MM.1S (cell line): ENCODE measurements at regions not wholly inside any gene's neighbourhood (a gene's known extent, or its start where the extent isn't known, plus 50 kb on each side); places are given as distances from the start of the nearest gene placed in this dataset.

ENCODE experiments used
- DNase-seq: peaks from one replicate; pipeline ENCODE4 v3.0.0-alpha.2; 2015
- H2AFZ ChIP-seq: fragments of 300-600 bp; sonication (generic); 2 replicates; pipeline ENCODE4 v1.6.0; 2016; ENCODE audit warnings: antibody characterized with exemption, low read length
- H3F3A ChIP-seq: fragments of 300-600 bp; sonication (generic); 2 replicates; pipeline ENCODE4 v1.6.1; 2016; ENCODE audit warnings: mild to moderate bottlenecking, antibody characterized with exemption, low read length, moderate library complexity, mixed read lengths; ENCODE audit not compliant: insufficient read depth
- H3K27ac ChIP-seq: fragments of 300-600 bp; sonication (generic); 2 replicates; pipeline ENCODE4 v1.5.1; 2016; ENCODE audit warnings: mild to moderate bottlenecking, low read length
- H3K27me3 ChIP-seq: fragments of 300-600 bp; sonication (generic); replicated peaks from 2 replicates; pipeline ENCODE4 v1.6.0; 2016; ENCODE audit warnings: low read length; ENCODE audit not compliant: insufficient read depth
- H3K36me3 ChIP-seq: fragments of 300-600 bp; sonication (generic); replicated peaks from 2 replicates; pipeline ENCODE4 v1.6.1; 2016; ENCODE audit warnings: mild to moderate bottlenecking, low read length, mixed read lengths; ENCODE audit not compliant: insufficient read depth
- H3K4me1 ChIP-seq: fragments of 300-600 bp; sonication (generic); 2 replicates; pipeline ENCODE4 v1.6.1; 2016; ENCODE audit warnings: low read length, mixed read lengths
- H3K4me2 ChIP-seq: fragments of 300-600 bp; sonication (generic); 2 replicates; pipeline ENCODE4 v1.6.0; 2016; ENCODE audit warnings: low read depth, low read length
- H3K4me3 ChIP-seq: fragments of 300-600 bp; sonication (generic); 2 replicates; pipeline ENCODE4 v1.5.1; 2016; ENCODE audit warnings: low read length, mixed read lengths
- H3K79me2 ChIP-seq: fragments of 300-600 bp; sonication (generic); 2 replicates; pipeline ENCODE4 v1.6.1; 2016; ENCODE audit warnings: mixed run types, low read length, mixed read lengths
- H3K9ac ChIP-seq: fragments of 300-600 bp; sonication (generic); 2 replicates; pipeline ENCODE4 v1.6.1; 2016; ENCODE audit warnings: low read length, mixed read lengths
- H3K9me2 ChIP-seq: fragments of 300-600 bp; sonication (generic); replicated peaks from 2 replicates; pipeline ENCODE4 v1.6.1; 2016; ENCODE audit warnings: mild to moderate bottlenecking, low read length, mixed read lengths; ENCODE audit not compliant: insufficient read depth
- H3K9me3 ChIP-seq: fragments of 300-600 bp; sonication (generic); replicated peaks from 2 replicates; pipeline ENCODE4 v1.6.1; 2016; ENCODE audit warnings: mild to moderate bottlenecking, low read length, mixed read lengths; ENCODE audit not compliant: insufficient read depth
- H4K20me1 ChIP-seq: fragments of 300-600 bp; sonication (generic); 2 replicates; pipeline ENCODE4 v1.6.1; 2016; ENCODE audit warnings: mild to moderate bottlenecking, low read length, moderate library complexity, mixed read lengths; ENCODE audit not compliant: insufficient read depth
- EZH2 ChIP-seq: fragments of 300-600 bp; sonication (generic); optimal IDR thresholded peaks from 2 replicates; pipeline ENCODE3; 2017; ENCODE audit warnings: low read depth, mild to moderate bottlenecking, antibody characterized with exemption, low read length, mixed read lengths
- EZH2phosphoT487 ChIP-seq: fragments of 300-600 bp; sonication (generic); IDR thresholded peaks from 2 replicates; pipeline ENCODE4 v1.6.1; 2018; ENCODE audit warnings: antibody characterized with exemption, low read length
- TF ChIP-seq, protein P1 (sequence below): fragments of 300-600 bp; sonication (generic); IDR thresholded peaks from 2 replicates; pipeline ENCODE4 v1.5.1; 2016; ENCODE audit warnings: antibody characterized with exemption, low read length, mixed read lengths

DNA sequence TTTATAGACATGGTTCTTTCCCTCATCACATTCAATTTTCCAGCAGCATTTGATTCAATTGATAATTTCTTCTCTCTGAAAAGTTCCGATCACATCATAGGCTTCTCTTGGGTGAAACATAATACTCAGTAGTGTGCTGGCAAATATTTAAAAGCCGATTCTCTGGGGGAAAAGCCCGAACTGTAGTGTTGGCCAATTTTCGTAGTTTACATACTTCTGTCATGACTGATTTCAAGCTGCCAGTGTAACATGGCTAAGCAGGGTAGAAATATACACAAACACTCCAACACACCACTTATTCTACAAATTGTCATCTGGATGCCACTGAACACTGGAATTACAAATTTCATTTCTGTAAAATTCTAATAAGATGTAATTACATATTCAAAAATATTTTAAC, 56.1 kb upstream of the FREM2 start:
- Histone ChIP-seq H3F3A (no peaks in the 10 kb centered on the region), H3K4me3 (no peak overlapping the region), H3K79me2 (no peaks in the 10 kb centered on the region), H3K9ac (no peak overlapping the region), H4K20me1 (no peaks in the 10 kb centered on the region), H3K9me3 (no peaks in the 10 kb centered on the region), H3K27ac (no peak overlapping the region), H3K9me2 (no peaks in the 10 kb centered on the region), H3K27me3 (no peaks in the 10 kb centered on the region), H3K4me1 (no peaks in the 10 kb centered on the region), H3K4me2 (no peak overlapping the region), H3K36me3 (no peaks in the 10 kb centered on the region), H2AFZ (no peak overlapping the region)
- no peak for DNase-seq
- TF ChIP-seq EZH2phosphoT487 (no peak), EZH2 (no peak)
- TF ChIP-seq, protein P1, sequence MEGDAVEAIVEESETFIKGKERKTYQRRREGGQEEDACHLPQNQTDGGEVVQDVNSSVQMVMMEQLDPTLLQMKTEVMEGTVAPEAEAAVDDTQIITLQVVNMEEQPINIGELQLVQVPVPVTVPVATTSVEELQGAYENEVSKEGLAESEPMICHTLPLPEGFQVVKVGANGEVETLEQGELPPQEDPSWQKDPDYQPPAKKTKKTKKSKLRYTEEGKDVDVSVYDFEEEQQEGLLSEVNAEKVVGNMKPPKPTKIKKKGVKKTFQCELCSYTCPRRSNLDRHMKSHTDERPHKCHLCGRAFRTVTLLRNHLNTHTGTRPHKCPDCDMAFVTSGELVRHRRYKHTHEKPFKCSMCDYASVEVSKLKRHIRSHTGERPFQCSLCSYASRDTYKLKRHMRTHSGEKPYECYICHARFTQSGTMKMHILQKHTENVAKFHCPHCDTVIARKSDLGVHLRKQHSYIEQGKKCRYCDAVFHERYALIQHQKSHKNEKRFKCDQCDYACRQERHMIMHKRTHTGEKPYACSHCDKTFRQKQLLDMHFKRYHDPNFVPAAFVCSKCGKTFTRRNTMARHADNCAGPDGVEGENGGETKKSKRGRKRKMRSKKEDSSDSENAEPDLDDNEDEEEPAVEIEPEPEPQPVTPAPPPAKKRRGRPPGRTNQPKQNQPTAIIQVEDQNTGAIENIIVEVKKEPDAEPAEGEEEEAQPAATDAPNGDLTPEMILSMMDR: no peak

DNA sequence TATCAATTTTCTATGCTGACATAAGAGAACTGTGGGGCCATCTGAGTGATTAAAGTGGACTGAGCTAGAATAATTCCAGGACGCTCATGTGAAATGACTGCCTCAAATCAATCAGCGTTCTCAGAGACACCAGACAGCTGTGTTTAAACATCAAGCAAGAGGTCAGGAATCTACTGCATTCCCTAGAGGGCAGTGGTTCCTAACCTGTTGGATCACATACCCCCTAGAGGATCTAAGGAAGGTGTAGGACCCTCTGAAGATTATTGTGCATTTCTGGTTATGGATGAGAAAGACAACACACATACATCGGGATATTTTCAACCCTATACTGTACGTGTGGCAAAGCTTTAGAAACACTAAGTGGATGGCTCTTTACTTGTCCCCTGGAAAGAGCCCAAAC, 51.8 kb upstream of the FREM2 start:
- Histone ChIP-seq H3F3A (no peaks in the 10 kb centered on the region), H3K79me2 (no peaks in the 10 kb centered on the region), H3K9ac (no peak overlapping the region), H2AFZ (no peak overlapping the region), H4K20me1 (no peaks in the 10 kb centered on the region), H3K27me3 (no peaks in the 10 kb centered on the region), H3K9me2 (no peaks in the 10 kb centered on the region), H3K27ac (no peak overlapping the region), H3K36me3 (no peaks in the 10 kb centered on the region), H3K9me3 (no peaks in the 10 kb centered on the region), H3K4me1 (no peaks in the 10 kb centered on the region), H3K4me3 (no peak overlapping the region), H3K4me2 (no peak overlapping the region)
- TF ChIP-seq, protein P1: no peak
- TF ChIP-seq EZH2 (no peak), EZH2phosphoT487 (no peak)
- DNase-seq: no peak

DNA sequence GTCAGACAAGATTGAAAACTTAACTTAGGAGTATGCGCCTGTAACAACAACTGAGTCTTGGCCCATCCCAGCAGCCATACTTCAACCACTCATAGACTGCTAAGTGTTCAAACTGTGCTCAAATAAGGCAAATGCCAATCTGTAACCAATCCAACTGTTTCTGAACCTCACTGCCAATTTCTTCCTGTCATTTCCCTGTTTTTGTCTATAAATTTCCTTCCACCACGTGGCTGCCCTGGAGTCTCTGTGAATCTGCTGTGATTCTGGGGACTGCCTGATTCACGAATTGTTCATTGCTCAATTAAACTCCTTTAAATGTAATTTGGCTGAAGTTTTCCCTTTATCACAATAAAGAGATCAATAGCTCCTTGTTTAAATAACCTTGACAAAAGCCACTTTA, 50.8 kb upstream of the FREM2 start:
- Histone ChIP-seq H2AFZ (no peak overlapping the region), H3K27me3 (no peaks in the 10 kb centered on the region), H3K4me3 (no peak overlapping the region), H3F3A (no peaks in the 10 kb centered on the region), H3K4me2 (no peak overlapping the region), H3K9me2 (no peaks in the 10 kb centered on the region), H3K79me2 (no peaks in the 10 kb centered on the region), H3K27ac (no peak overlapping the region), H3K4me1 (no peaks in the 10 kb centered on the region), H3K36me3 (no peaks in the 10 kb centered on the region), H3K9ac (no peak overlapping the region), H4K20me1 (no peaks in the 10 kb centered on the region), H3K9me3 (no peaks in the 10 kb centered on the region)
- TF ChIP-seq EZH2 (no peak), EZH2phosphoT487 (no peak)
- TF ChIP-seq, protein P1: no peak
- DNase-seq: no peak

DNA sequence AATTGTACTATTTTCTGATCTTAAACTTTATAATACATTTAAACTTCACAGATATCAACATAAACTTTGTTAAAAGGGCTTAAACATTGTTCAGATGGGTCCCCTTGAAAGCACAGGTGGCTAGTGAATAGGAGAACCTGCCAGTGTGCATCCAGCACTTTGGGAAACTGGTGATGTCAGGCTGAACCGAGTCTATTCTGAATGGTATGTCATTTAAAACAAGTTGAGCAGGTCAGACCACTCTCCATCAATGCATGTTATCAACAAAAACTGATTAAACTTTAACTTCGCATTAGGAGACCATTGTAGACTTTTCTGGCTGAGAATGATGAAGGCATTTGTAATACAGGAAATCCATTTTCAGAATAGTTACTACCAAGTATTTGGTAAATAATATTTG, 50.1 kb upstream of the FREM2 start:
- Histone ChIP-seq H3K36me3 (no peaks in the 10 kb centered on the region), H3K4me3 (no peak overlapping the region), H2AFZ (no peak overlapping the region), H3K27ac (no peak overlapping the region), H3K4me2 (no peak overlapping the region), H4K20me1 (no peaks in the 10 kb centered on the region), H3K79me2 (no peaks in the 10 kb centered on the region), H3F3A (no peaks in the 10 kb centered on the region), H3K9ac (no peak overlapping the region), H3K9me2 (no peaks in the 10 kb centered on the region), H3K4me1 (no peaks in the 10 kb centered on the region), H3K9me3 (no peaks in the 10 kb centered on the region), H3K27me3 (no peaks in the 10 kb centered on the region)
- no peak for DNase-seq
- TF ChIP-seq EZH2phosphoT487: no peak
- TF ChIP-seq, protein P1: no peak
- no peak for TF ChIP-seq EZH2
